ENCODE measurements at regions not wholly inside any gene's neighbourhood (a gene's known extent, or its start where the extent isn't known, plus 50 kb on each side); places are given as distances from the start of the nearest gene placed in this dataset.
"Not testable (repeated sequence)": the region's sequence is repeated elsewhere in the genome, so short reads cannot be mapped to it uniquely, and the experiment has no call there.

DNA sequence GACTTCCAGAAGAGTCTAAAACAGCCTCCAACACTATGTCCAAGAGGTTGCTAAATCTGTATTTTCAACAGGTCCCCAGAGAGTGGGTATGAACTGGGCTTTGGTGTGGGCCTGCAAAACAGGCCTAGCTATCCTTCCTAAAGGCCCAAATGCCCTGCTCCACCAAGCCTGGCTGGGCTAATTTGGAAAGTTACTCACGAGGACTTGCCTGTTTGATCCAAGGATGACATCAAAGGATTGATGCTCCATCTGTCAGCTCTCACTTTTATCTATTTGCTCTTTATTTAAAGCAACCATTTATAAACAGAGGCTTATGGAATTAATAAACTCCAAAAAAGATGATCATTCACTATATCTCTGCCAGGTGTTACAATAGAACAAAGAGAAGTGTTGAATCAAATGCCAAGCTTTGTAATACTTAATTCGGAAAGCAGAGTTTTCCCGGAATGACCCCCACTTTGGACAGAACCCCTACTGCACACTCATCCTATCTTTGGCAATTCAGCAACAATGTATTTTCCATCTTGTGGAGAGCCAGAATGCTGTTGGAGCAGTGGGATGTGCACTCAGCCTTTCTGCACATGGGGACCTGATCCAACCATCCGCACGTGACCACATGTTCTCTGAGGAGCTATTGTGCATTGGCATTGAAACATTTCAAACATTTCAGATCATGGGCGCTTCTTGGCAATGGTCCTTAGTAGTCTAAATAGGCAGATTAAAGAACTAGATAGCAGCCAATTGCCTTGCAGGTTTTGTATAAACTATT lies 163.3 kb upstream of the THBS1 start:
- no peak for DNase-seq (ENCODE audit: extremely low spot score, unreplicated experiment)
- TF ChIP-seq, protein P1, sequence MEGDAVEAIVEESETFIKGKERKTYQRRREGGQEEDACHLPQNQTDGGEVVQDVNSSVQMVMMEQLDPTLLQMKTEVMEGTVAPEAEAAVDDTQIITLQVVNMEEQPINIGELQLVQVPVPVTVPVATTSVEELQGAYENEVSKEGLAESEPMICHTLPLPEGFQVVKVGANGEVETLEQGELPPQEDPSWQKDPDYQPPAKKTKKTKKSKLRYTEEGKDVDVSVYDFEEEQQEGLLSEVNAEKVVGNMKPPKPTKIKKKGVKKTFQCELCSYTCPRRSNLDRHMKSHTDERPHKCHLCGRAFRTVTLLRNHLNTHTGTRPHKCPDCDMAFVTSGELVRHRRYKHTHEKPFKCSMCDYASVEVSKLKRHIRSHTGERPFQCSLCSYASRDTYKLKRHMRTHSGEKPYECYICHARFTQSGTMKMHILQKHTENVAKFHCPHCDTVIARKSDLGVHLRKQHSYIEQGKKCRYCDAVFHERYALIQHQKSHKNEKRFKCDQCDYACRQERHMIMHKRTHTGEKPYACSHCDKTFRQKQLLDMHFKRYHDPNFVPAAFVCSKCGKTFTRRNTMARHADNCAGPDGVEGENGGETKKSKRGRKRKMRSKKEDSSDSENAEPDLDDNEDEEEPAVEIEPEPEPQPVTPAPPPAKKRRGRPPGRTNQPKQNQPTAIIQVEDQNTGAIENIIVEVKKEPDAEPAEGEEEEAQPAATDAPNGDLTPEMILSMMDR (conservative IDR thresholded peaks at IDR 0.05): no peak
- Mint-ChIP-seq H3K4me3 (no peak overlapping the region), H3K27ac (no peak overlapping the region), H3K4me1 (ENCODE audit: unreplicated experiment) (peaks cover 16% of the 10 kb centered on the region), H3K36me3 (no peaks in the 10 kb centered on the region), H3K9me3 (peaks cover 29% of the 10 kb centered on the region), H3K27me3 (no peaks in the 10 kb centered on the region)

DNA sequence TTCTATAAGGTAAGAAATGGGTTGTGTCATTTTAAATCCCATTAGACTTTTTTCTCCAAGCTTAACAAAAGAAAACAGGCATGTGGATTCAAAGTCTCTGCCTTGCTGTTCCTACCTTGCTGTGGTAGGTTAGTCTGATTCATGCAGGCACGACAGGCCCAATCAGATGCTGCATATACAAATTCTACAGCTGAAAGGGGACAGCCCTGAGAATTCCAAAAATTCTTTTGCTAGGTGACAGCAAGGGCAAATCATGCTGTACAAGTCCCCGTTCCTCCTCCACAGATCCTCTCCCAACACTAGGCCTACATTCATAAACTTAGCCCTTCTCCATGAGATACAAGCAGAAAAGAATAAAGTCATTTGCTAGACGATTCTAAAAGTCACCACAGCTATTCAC lies 161.2 kb upstream of the THBS1 start:
- TF ChIP-seq, protein P1 (conservative IDR thresholded peaks at IDR 0.05): no peak
- no peaks in the 10 kb centered on the region for H3K27me3 Mint-ChIP-seq
- H3K9me3 Mint-ChIP-seq: peaks cover 29% of the 10 kb centered on the region
- H3K36me3 Mint-ChIP-seq: no peaks in the 10 kb centered on the region
- H3K4me3 Mint-ChIP-seq: no peak overlapping the region
- no peak overlapping the region for H3K27ac Mint-ChIP-seq
- no peak for DNase-seq (ENCODE audit: extremely low spot score, unreplicated experiment)
- H3K4me1 Mint-ChIP-seq (ENCODE audit: unreplicated experiment): peaks cover 16% of the 10 kb centered on the region

GRCh38 chr15:39420123-39420852 lies 160.6 kb upstream of the THBS1 start:
- H3K9me3 Mint-ChIP-seq: peaks cover 29% of the 10 kb centered on the region
- not testable (repeated sequence) for H3K4me3 Mint-ChIP-seq; H3K36me3 Mint-ChIP-seq; H3K27me3 Mint-ChIP-seq; DNase-seq (ENCODE audit: extremely low spot score, unreplicated experiment)
- peak overlapping the region; percentile 51 for H3K27ac Mint-ChIP-seq
- H3K4me1 Mint-ChIP-seq (ENCODE audit: unreplicated experiment): peaks cover 16% of the 10 kb centered on the region

DNA sequence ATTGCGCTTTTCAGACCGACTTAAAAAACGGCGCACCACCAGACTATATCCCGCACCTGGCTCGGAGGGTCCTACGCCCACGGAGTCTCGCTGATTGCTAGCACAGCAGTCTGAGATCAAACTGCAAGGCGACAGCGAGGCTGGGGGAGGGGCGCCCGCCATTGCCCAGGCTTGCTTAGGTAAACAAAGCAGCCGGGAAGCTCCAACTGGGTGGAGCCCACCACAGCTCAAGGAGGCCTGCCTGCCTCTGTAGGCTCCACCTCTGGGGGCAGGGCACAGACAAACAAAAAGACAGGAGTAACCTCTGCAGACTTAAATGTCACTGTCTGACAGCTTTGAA lies 160.1 kb upstream of the THBS1 start:
- H3K27ac Mint-ChIP-seq: not testable (repeated sequence)

GRCh38 chr15:39426552-39427532 lies 154.0 kb upstream of the THBS1 start:
- H3K4me1 Mint-ChIP-seq (ENCODE audit: unreplicated experiment): no peaks in the 10 kb centered on the region
- DNase-seq (ENCODE audit: extremely low spot score, unreplicated experiment): no peak
- peaks cover 6% of the 10 kb centered on the region for H3K27me3 Mint-ChIP-seq
- no peak overlapping the region for H3K4me3 Mint-ChIP-seq
- H3K27ac Mint-ChIP-seq: no peak overlapping the region
- no peaks in the 10 kb centered on the region for H3K36me3 Mint-ChIP-seq
- peaks cover 2% of the 10 kb centered on the region for H3K9me3 Mint-ChIP-seq
- TF ChIP-seq, protein P1 (conservative IDR thresholded peaks at IDR 0.05): no peak

More for the DNA sequence above, 160.1 kb upstream of the THBS1 start:
- not testable (repeated sequence) for H3K4me3 Mint-ChIP-seq; H3K36me3 Mint-ChIP-seq; DNase-seq (ENCODE audit: extremely low spot score, unreplicated experiment); H3K27me3 Mint-ChIP-seq
- Mint-ChIP-seq H3K9me3 (peaks cover 29% of the 10 kb centered on the region), H3K4me1 (ENCODE audit: unreplicated experiment) (peaks cover 16% of the 10 kb centered on the region)

DNA sequence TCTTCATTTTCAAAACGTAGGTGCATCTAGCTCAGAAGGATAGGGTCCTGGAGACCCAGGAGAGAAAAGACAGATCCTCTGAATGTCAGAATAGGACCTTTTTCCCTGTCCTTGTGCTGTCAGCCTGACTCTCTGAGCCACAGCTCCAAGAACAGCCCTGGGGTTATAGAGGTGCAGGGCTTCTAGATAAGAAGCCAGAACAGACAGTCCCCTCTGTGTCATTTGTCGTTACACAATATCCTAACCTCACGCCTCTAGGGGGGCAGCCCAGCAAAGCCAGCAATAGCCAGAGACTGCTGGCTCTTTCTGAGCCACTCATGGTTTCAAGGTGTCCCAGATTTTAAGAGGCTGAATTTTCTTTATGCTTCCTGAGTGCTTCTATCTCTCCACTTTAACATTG lies 153.2 kb upstream of the THBS1 start:
- Mint-ChIP-seq H3K27ac (no peak overlapping the region), H3K4me1 (ENCODE audit: unreplicated experiment) (no peaks in the 10 kb centered on the region), H3K4me3 (no peak overlapping the region)

More for the DNA sequence above, 153.2 kb upstream of the THBS1 start:
- peaks cover 6% of the 10 kb centered on the region for H3K9me3 Mint-ChIP-seq
- DNase-seq (ENCODE audit: extremely low spot score, unreplicated experiment): no peak
- H3K36me3 Mint-ChIP-seq: no peaks in the 10 kb centered on the region
- TF ChIP-seq, protein P1 (conservative IDR thresholded peaks at IDR 0.05): no peak
- H3K27me3 Mint-ChIP-seq: peaks cover 6% of the 10 kb centered on the region
